ENCODE measurements at regions not wholly inside any gene's neighbourhood (a gene's known extent, or its start where the extent isn't known, plus 50 kb on each side); places are given as distances from the start of the nearest gene placed in this dataset.
"Not testable (repeated sequence)": the region's sequence is repeated elsewhere in the genome, so short reads cannot be mapped to it uniquely, and the experiment has no call there.

GRCh38 chr10:108086502-108086901 lies 922.0 kb upstream of the SORCS1 start:
- no peak for DNase-seq (ENCODE audit: low spot score)

- no peak for DNase-seq (ENCODE audit: low spot score)
Measured at GRCh38 chr10:108082596-108082995, 918.1 kb upstream of the SORCS1 start.

GRCh38 chr10:108078263-108078662 lies 913.8 kb upstream of the SORCS1 start:
- no peak for DNase-seq (ENCODE audit: low spot score)

GRCh38 chr10:108072466-108072865 lies 908.0 kb upstream of the SORCS1 start:
- no peak for DNase-seq (ENCODE audit: low spot score)

- no peak for DNase-seq (ENCODE audit: low spot score)
Measured at GRCh38 chr10:108070789-108071188, 906.3 kb upstream of the SORCS1 start.

- no peak for DNase-seq (ENCODE audit: low spot score)
Measured at GRCh38 chr10:108069096-108069495, 904.6 kb upstream of the SORCS1 start.

GRCh38 chr10:108064746-108065260 lies 900.3 kb upstream of the SORCS1 start:
- no peak for DNase-seq (ENCODE audit: low spot score)

- no peak for DNase-seq (ENCODE audit: low spot score)
Measured at GRCh38 chr10:108060246-108060645, 895.7 kb upstream of the SORCS1 start.

GRCh38 chr10:108055506-108055905 lies 891.0 kb upstream of the SORCS1 start:
- no peak for DNase-seq (ENCODE audit: low spot score)

GRCh38 chr10:108052981-108053380 lies 888.5 kb upstream of the SORCS1 start:
- no peak for DNase-seq (ENCODE audit: low spot score)

GRCh38 chr10:108051218-108051617 lies 886.7 kb upstream of the SORCS1 start:
- no peak for DNase-seq (ENCODE audit: low spot score)

- DNase-seq (ENCODE audit: low spot score) = no peak
Measured at GRCh38 chr10:108050626-108051025, 886.1 kb upstream of the SORCS1 start.

GRCh38 chr10:108049668-108050067 lies 885.2 kb upstream of the SORCS1 start:
- no peak for DNase-seq (ENCODE audit: low spot score)

GRCh38 chr10:108048898-108049297 lies 884.4 kb upstream of the SORCS1 start:
- DNase-seq (ENCODE audit: low spot score) = no peak

GRCh38 chr10:108039821-108040584 lies 875.5 kb upstream of the SORCS1 start:
- DNase-seq (ENCODE audit: low spot score) = no peak

GRCh38 chr10:108037061-108037460 lies 872.6 kb upstream of the SORCS1 start:
- DNase-seq (ENCODE audit: low spot score) = no peak

GRCh38 chr10:108036265-108036664 lies 871.8 kb upstream of the SORCS1 start:
- no peak for DNase-seq (ENCODE audit: low spot score)

- DNase-seq (ENCODE audit: low spot score) = no peak
Measured at GRCh38 chr10:108034829-108035228, 870.3 kb upstream of the SORCS1 start.

GRCh38 chr10:108033518-108033917 lies 869.0 kb upstream of the SORCS1 start:
- not testable (repeated sequence) for DNase-seq (ENCODE audit: low spot score)

- DNase-seq (ENCODE audit: low spot score) = no peak
Measured at GRCh38 chr10:108031505-108031904, 867.0 kb upstream of the SORCS1 start.

- DNase-seq (ENCODE audit: low spot score) = no peak
Measured at GRCh38 chr10:108014902-108015177, 850.3 kb upstream of the SORCS1 start.

- DNase-seq (ENCODE audit: low spot score) = no peak
Measured at GRCh38 chr10:108014145-108014901, 849.8 kb upstream of the SORCS1 start.

GRCh38 chr10:108005627-108006026 lies 841.1 kb upstream of the SORCS1 start:
- DNase-seq (ENCODE audit: low spot score) = no peak

- DNase-seq (ENCODE audit: low spot score) = no peak
Measured at GRCh38 chr10:108003576-108003975, 839.1 kb upstream of the SORCS1 start.

Measured in AG08396 (cell line).